ENCODE measurements at regions not wholly inside any gene's neighbourhood (a gene's known extent, or its start where the extent isn't known, plus 50 kb on each side); places are given as distances from the start of the nearest gene placed in this dataset.

DNA sequence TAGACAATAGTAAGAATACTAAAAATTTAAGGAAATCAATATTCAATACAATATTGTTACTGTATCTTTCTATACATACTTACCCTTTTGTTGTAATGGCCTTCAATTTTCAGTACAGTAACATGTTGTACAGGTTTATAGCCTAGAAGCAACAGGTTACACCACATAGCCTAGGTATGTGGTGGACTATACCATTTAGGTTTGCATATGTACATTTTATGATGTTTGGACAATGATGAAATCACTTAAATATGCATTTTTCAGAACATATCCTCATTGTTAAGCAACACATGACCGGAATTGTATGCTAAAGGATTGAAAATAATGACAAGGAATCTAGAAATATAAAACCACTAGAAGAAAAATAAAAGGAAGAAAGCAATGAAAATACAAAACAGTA is 611.4 kb downstream of the DACH1 start:
- DNase-seq (ENCODE audit: low read depth), result no peak
- TF ChIP-seq, protein P1, sequence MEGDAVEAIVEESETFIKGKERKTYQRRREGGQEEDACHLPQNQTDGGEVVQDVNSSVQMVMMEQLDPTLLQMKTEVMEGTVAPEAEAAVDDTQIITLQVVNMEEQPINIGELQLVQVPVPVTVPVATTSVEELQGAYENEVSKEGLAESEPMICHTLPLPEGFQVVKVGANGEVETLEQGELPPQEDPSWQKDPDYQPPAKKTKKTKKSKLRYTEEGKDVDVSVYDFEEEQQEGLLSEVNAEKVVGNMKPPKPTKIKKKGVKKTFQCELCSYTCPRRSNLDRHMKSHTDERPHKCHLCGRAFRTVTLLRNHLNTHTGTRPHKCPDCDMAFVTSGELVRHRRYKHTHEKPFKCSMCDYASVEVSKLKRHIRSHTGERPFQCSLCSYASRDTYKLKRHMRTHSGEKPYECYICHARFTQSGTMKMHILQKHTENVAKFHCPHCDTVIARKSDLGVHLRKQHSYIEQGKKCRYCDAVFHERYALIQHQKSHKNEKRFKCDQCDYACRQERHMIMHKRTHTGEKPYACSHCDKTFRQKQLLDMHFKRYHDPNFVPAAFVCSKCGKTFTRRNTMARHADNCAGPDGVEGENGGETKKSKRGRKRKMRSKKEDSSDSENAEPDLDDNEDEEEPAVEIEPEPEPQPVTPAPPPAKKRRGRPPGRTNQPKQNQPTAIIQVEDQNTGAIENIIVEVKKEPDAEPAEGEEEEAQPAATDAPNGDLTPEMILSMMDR (IDR thresholded peaks at IDR 0.05; ENCODE audit: low read depth, low read length, missing control alignments), result no peak
- in situ Hi-C loops (cut with HindIII; ENCODE audit: low sequenced_read_pairs), result no loop called here
- H3K4me3 ChIP-seq (ENCODE audit: low read depth, low read length), result no peak overlapping the region

DNA sequence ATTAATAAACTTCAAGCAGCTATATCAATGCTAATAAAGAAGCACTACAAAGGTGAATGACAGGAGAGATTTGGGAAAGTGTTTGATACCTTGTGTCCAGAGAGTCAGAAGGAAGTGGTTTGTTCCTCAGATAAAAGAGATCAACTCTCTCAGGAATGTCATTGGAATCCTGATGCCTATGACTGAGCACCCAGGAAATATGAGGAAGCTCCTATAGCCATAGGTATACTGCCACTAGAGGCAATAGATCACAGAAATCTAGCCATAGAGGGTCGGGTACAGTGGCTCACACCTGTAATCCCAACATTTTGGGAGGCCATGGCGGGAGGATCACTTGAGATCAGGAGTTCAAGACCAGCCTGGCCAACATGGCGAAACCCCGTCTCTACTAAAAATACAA is 612.6 kb downstream of the DACH1 start:
- TF ChIP-seq, protein P1 (IDR thresholded peaks at IDR 0.05; ENCODE audit: low read depth, low read length, missing control alignments), result no peak
- no peak for DNase-seq (ENCODE audit: low read depth)
- in situ Hi-C loops (cut with HindIII; ENCODE audit: low sequenced_read_pairs), result no loop called here
- no peak overlapping the region for H3K4me3 ChIP-seq (ENCODE audit: low read depth, low read length)

DNA sequence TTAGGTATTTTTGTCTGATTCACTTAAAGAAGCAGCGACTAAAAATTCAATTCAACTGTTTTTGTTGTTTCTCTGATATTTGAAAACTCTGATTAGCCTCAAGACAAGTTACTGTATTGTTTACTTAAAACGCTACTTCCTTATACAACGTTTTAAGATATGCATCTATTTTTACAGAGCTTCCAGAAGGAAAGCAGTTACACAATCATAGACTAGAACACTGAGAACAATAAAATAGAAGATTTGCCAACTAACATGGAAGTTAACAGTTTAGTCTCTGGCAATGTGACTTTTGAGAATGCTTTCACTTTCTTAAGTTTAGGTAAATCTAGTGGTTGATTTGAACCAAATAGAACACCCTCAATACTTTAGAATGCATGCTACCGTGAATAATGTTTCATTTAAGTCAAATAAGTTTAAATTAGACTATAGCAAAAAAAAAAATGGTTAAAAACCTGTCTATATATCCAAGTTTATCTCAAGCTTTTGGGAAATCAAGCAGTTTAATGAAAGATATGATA is 614.8 kb downstream of the DACH1 start:
- in situ Hi-C loops (cut with HindIII; ENCODE audit: low sequenced_read_pairs), result no loop called here
- no peak overlapping the region for H3K4me3 ChIP-seq (ENCODE audit: low read depth, low read length)
- TF ChIP-seq, protein P1 (IDR thresholded peaks at IDR 0.05; ENCODE audit: low read depth, low read length, missing control alignments), result no peak
- DNase-seq (ENCODE audit: low read depth), result no peak

DNA sequence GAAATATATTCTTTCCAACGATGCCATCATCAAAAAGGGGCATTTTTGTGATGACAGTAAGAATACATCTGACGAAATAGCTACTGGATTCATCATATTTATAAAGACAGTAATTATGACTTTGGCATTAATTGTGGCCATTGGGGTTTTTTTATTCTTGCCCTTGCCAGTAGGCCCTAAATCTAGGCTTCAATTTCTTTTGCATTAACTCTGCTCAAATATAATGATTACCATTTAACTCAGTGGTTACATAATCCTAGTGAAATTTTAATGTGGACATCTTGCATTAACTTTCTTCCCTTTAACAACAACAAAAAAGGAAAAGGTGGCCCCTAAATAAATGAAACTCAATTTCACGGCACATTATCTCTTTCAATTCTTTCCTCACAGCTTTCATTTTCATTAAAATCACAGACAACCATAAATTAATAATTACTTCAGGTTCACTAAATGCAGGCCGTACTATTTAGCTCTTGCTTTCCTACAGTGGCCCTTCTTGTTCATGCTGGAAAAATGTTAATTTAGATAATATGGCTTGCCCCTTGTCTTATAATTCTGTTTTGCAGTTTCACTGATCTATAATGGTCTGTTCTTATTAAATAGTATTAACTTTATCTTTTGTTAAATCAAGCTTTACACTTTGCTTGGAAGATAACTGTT is 615.6 kb downstream of the DACH1 start:
- TF ChIP-seq, protein P1 (IDR thresholded peaks at IDR 0.05; ENCODE audit: low read depth, low read length, missing control alignments), result no peak
- in situ Hi-C loops (cut with HindIII; ENCODE audit: low sequenced_read_pairs), result no loop called here
- no peak for DNase-seq (ENCODE audit: low read depth)
- H3K4me3 ChIP-seq (ENCODE audit: low read depth, low read length), result no peak overlapping the region

DNA sequence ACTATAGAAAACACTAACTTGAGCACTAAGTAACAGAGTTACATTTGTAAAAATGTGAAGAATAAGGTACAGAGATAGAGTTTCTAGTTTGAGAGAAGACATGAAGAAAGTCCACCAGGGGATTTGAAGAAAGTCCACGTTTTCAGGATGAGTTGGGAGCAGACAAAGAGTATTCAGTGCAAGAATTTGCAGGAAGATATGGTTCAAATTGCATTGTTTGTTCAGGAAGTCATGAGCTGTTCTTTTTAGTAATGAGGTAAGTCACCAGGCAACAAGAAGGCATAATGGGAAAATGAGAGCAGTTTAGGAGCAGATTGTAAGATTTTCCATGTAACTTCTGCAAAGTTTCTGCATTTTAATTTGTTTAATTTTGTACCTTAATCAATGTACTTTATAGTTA is 618.0 kb downstream of the DACH1 start:
- no peak overlapping the region for H3K4me3 ChIP-seq (ENCODE audit: low read depth, low read length)
- in situ Hi-C loops (cut with HindIII; ENCODE audit: low sequenced_read_pairs), result no loop called here
- TF ChIP-seq, protein P1 (IDR thresholded peaks at IDR 0.05; ENCODE audit: low read depth, low read length, missing control alignments), result no peak
- DNase-seq (ENCODE audit: low read depth), result no peak

DNA sequence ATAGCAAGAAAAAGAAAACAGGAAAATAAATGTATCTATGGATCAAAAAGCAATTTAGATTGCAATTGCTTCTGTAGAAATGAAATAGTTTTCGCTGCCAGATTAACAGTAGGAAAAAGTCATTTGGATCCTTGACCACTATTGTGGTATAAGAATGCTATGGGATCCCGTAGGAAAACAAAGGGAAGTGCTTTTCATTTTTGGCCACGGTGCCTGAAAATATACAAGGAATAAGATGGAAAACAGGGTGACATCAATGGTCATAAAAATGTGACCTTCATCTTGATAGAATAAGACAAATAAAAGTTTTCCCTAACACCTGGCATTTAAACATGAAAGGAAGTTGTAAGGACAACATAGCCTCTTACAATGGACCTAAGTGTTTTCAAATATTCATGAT is 622.8 kb downstream of the DACH1 start:
- TF ChIP-seq, protein P1 (IDR thresholded peaks at IDR 0.05; ENCODE audit: low read depth, low read length, missing control alignments), result no peak
- DNase-seq (ENCODE audit: low read depth), result no peak
- H3K4me3 ChIP-seq (ENCODE audit: low read depth, low read length), result no peak overlapping the region
- in situ Hi-C loops (cut with HindIII; ENCODE audit: low sequenced_read_pairs), result no loop called here

All from astrocyte of the cerebellum (primary cell).